ENCODE measurements at regions not wholly inside any gene's neighbourhood (a gene's known extent, or its start where the extent isn't known, plus 50 kb on each side); places are given as distances from the start of the nearest gene placed in this dataset.

GRCh38 chr10:88042160-88043100 is 179.0 kb downstream of the PTEN start:
- in situ Hi-C loops (cut with MboI; ENCODE audit: low pct_unique_long_range_greater_than_20kb, low sequenced_read_pairs, unreplicated experiment): no loop called here
- DNase-seq (ENCODE audit: low spot score): no peak
- no peak for TF ChIP-seq CTCF (IDR thresholded peaks at IDR 0.05; ENCODE audit: extremely low read depth, insufficient read depth, missing control alignments)

- no peak for DNase-seq (ENCODE audit: low spot score)
- TF ChIP-seq CTCF (IDR thresholded peaks at IDR 0.05; ENCODE audit: extremely low read depth, insufficient read depth, missing control alignments): no peak
- in situ Hi-C loops (cut with MboI; ENCODE audit: low pct_unique_long_range_greater_than_20kb, low sequenced_read_pairs, unreplicated experiment): no loop called here
Measured at GRCh38 chr10:88045096-88045495, 181.7 kb downstream of the PTEN start.

- in situ Hi-C loops (cut with MboI; ENCODE audit: low pct_unique_long_range_greater_than_20kb, low sequenced_read_pairs, unreplicated experiment): no loop called here
- no peak for DNase-seq (ENCODE audit: low spot score)
- TF ChIP-seq CTCF (IDR thresholded peaks at IDR 0.05; ENCODE audit: extremely low read depth, insufficient read depth, missing control alignments): no peak
Measured at GRCh38 chr10:88045656-88046415, 182.4 kb downstream of the PTEN start.

- in situ Hi-C loops (cut with MboI; ENCODE audit: low pct_unique_long_range_greater_than_20kb, low sequenced_read_pairs, unreplicated experiment): no loop called here
- TF ChIP-seq CTCF (IDR thresholded peaks at IDR 0.05; ENCODE audit: extremely low read depth, insufficient read depth, missing control alignments): no peak
- no peak for DNase-seq (ENCODE audit: low spot score)
Measured at GRCh38 chr10:88047579-88047978, 184.2 kb downstream of the PTEN start.

GRCh38 chr10:88048312-88048711 is 184.9 kb downstream of the PTEN start:
- in situ Hi-C loops (cut with MboI; ENCODE audit: low pct_unique_long_range_greater_than_20kb, low sequenced_read_pairs, unreplicated experiment): no loop called here
- TF ChIP-seq CTCF (IDR thresholded peaks at IDR 0.05; ENCODE audit: extremely low read depth, insufficient read depth, missing control alignments): no peak
- no peak for DNase-seq (ENCODE audit: low spot score)

GRCh38 chr10:88049204-88049603 is 185.8 kb downstream of the PTEN start:
- in situ Hi-C loops (cut with MboI; ENCODE audit: low pct_unique_long_range_greater_than_20kb, low sequenced_read_pairs, unreplicated experiment): no loop called here
- TF ChIP-seq CTCF (IDR thresholded peaks at IDR 0.05; ENCODE audit: extremely low read depth, insufficient read depth, missing control alignments): no peak
- no peak for DNase-seq (ENCODE audit: low spot score)
